H1 (cell line): ENCODE measurements at regions not wholly inside any gene's neighbourhood (a gene's known extent, or its start where the extent isn't known, plus 50 kb on each side); places are given as distances from the start of the nearest gene placed in this dataset.

ENCODE experiments used
- CTCF ChIA-PET: fragments of 300-600 bp; sonication (Branson Sonifier 250); formaldehyde crosslinking; loops from one replicate; lab custom pipeline; 2021; ENCODE audit not compliant: partially characterized antibody; lab: Charles Lee
- POLR2A ChIA-PET: fragments of 300-600 bp; sonication (Branson Sonifier 250); formaldehyde crosslinking; loops from one replicate; lab custom pipeline; 2021; ENCODE audit warnings: inconsistent platforms; ENCODE audit not compliant: partially characterized antibody; lab: Charles Lee
- DNase-seq, 2 experiments: peaks; one replicate each; pipeline versions ENCODE4 v3.0.0 to v3.0.0-alpha.2; 2010 to 2022; ENCODE audit warnings: low spot score in 2 of 2, low read depth in 1 of 2, mixed read lengths in 1 of 2
- FAIRE-seq: peaks from 2 replicates; lab custom pipeline; 2011; peaks lifted over from hg19 to GRCh38; lab: Jason Lieb, UNC
- H2AFZ ChIP-seq: 2 replicates; pipeline ENCODE4 v1.8.1; 2012; ENCODE audit warnings: low read length, inconsistent platforms
- H2AK5ac ChIP-seq: 2 replicates; pipeline ENCODE4 v1.6.1; 2013; ENCODE audit warnings: low read depth, low read length
- H2BK120ac ChIP-seq: replicated peaks from 2 replicates; pipeline ENCODE3; 2013; ENCODE audit warnings: low read depth, low read length, inconsistent platforms
- H2BK12ac ChIP-seq: 2 replicates; pipeline ENCODE4 v1.6.1; 2013; ENCODE audit warnings: low read depth, low read length
- H2BK15ac ChIP-seq: 2 replicates; pipeline ENCODE4 v1.6.1; 2013; ENCODE audit warnings: low read length
- H2BK20ac ChIP-seq: 2 replicates; pipeline ENCODE4 v1.6.1; 2013; ENCODE audit warnings: low read length
- H2BK5ac ChIP-seq: 2 replicates; pipeline ENCODE4 v1.6.1; 2013; ENCODE audit warnings: low read depth, low read length
- H3K14ac ChIP-seq: 2 replicates; pipeline ENCODE4 v1.6.1; 2013; ENCODE audit warnings: inconsistent platforms; ENCODE audit not compliant: insufficient read length
- H3K18ac ChIP-seq: 2 replicates; pipeline ENCODE4 v1.6.1; 2013; ENCODE audit warnings: low read length; ENCODE audit errors: extremely low read depth
- H3K23ac ChIP-seq: 2 replicates; pipeline ENCODE4 v1.6.1; 2013; ENCODE audit warnings: inconsistent platforms; ENCODE audit not compliant: insufficient read length
- H3K23me2 ChIP-seq: 2 replicates; pipeline ENCODE4 v1.6.1; 2013; ENCODE audit warnings: low read depth, low read length
- H3K27ac ChIP-seq: 2 replicates; pipeline ENCODE4 v1.6.1; 2011; ENCODE audit warnings: low read depth, low read length, inconsistent platforms
- H3K27me3 ChIP-seq, 4 experiments: replicated peaks in 1 of 4; 1 replicate in 1 of 4; 2 replicates in 3 of 4; pipeline versions ENCODE4 v1.6.1 to v1.8.1; 2011 to 2013; ENCODE audit warnings: low read length in 3 of 4, mild to moderate bottlenecking in 3 of 4, inconsistent platforms in 2 of 4, mixed read lengths in 2 of 4, moderate library complexity in 1 of 4; ENCODE audit not compliant: control insufficient read depth in 3 of 4, insufficient read depth in 3 of 4; ENCODE audit errors: extremely low read depth in 1 of 4
- H3K36me3 ChIP-seq, 4 experiments: 2 replicates each; pipeline versions ENCODE4 v1.6.1 to v1.8.1; 2011 to 2013; ENCODE audit warnings: mild to moderate bottlenecking in 4 of 4, low read length in 3 of 4, moderate library complexity in 2 of 4, control low read depth in 1 of 4, inconsistent platforms in 1 of 4; ENCODE audit not compliant: insufficient read depth in 4 of 4, control insufficient read depth in 2 of 4
- H3K4ac ChIP-seq: replicated peaks from 2 replicates; pipeline ENCODE3; 2013; ENCODE audit warnings: low read length, low read depth, mixed read lengths, inconsistent platforms; ENCODE audit not compliant: insufficient read length
- H3K4me1 ChIP-seq, 4 experiments: replicated peaks in 1 of 4; 1 replicate in 1 of 4; 2 replicates in 3 of 4; pipeline versions ENCODE4 v1.6.1 to v1.8.1; 2011 to 2013; ENCODE audit warnings: low read length in 3 of 4, inconsistent platforms in 2 of 4, mixed read lengths in 1 of 4; ENCODE audit not compliant: insufficient read depth in 4 of 4, control insufficient read depth in 3 of 4
- H3K4me2 ChIP-seq, 2 experiments: 2 replicates each; pipeline versions ENCODE4 v1.6.1 to v1.8.1; 2011 to 2013; ENCODE audit warnings: low read depth in 2 of 2, low read length in 2 of 2, control low read depth in 1 of 2, inconsistent platforms in 1 of 2, mild to moderate bottlenecking in 1 of 2; ENCODE audit not compliant: insufficient read depth in 1 of 2
- H3K4me3 ChIP-seq, 4 experiments: fragments of 200-600, 300-600 bp in 1 of 4; sonication (generic), shearing (Covaris generic), sonication (Bioruptor Twin) in 1 of 4; 2 replicates each; pipeline versions ENCODE4 v1.5.1 to v1.8.1; 2011 to 2016; ENCODE audit warnings: low read length in 4 of 4, low read depth in 3 of 4, control low read depth in 2 of 4, inconsistent platforms in 2 of 4, mild to moderate bottlenecking in 2 of 4, mixed read lengths in 1 of 4, moderate library complexity in 1 of 4; ENCODE audit not compliant: insufficient read depth in 2 of 4; ENCODE audit errors: extremely low read depth in 1 of 4
- H3K56ac ChIP-seq: replicated peaks from 2 replicates; pipeline ENCODE3; 2013; ENCODE audit warnings: low read depth, mild to moderate bottlenecking, mixed read lengths, low read length, inconsistent platforms; ENCODE audit not compliant: insufficient read length
- H3K79me1 ChIP-seq: 2 replicates; pipeline ENCODE4 v1.6.1; 2013; ENCODE audit warnings: low read depth, low read length, control low read depth
- H3K79me2 ChIP-seq, 2 experiments: 2 replicates each; pipeline versions ENCODE4 v1.6.1 to v1.8.1; 2012 to 2013; ENCODE audit warnings: low read length in 2 of 2, mild to moderate bottlenecking in 2 of 2, inconsistent platforms in 1 of 2; ENCODE audit not compliant: insufficient read depth in 2 of 2, control insufficient read depth in 1 of 2
- H3K9ac ChIP-seq, 4 experiments: replicated peaks in 1 of 4; 1 replicate in 1 of 4; 2 replicates in 3 of 4; pipeline versions ENCODE4 v1.6.1 to v1.8.1; 2011 to 2013; ENCODE audit warnings: low read depth in 3 of 4, low read length in 3 of 4, control low read depth in 2 of 4, mild to moderate bottlenecking in 2 of 4, moderate library complexity in 2 of 4, inconsistent platforms in 1 of 4; ENCODE audit errors: extremely low read depth in 1 of 4
- H3K9me3 ChIP-seq, 2 experiments: 2 replicates each; pipeline versions ENCODE4 v1.6.1 to v1.8.1; 2012 to 2013; ENCODE audit warnings: mild to moderate bottlenecking in 2 of 2, moderate library complexity in 2 of 2, control low read depth in 1 of 2, inconsistent platforms in 1 of 2, low read depth in 1 of 2, low read length in 1 of 2, mixed read lengths in 1 of 2; ENCODE audit not compliant: insufficient read depth in 2 of 2
- H4K20me1 ChIP-seq, 2 experiments: replicated peaks in 1 of 2; 2 replicates each; pipeline versions ENCODE3 to v1.8.1; 2011 to 2013; ENCODE audit warnings: inconsistent platforms in 2 of 2, low read length in 2 of 2, mild to moderate bottlenecking in 1 of 2; ENCODE audit not compliant: insufficient read depth in 2 of 2, control insufficient read depth in 1 of 2
- H4K5ac ChIP-seq: 2 replicates; pipeline ENCODE4 v1.6.1; 2013; ENCODE audit warnings: low read length, low read depth, mixed read lengths, inconsistent platforms; ENCODE audit not compliant: insufficient read length
- H4K8ac ChIP-seq: 2 replicates; pipeline ENCODE4 v1.8.0; 2013; ENCODE audit warnings: mild to moderate bottlenecking, moderate library complexity, low read length, inconsistent platforms; ENCODE audit not compliant: insufficient read depth; ENCODE audit errors: extremely low read depth
- H4K91ac ChIP-seq: replicated peaks from 2 replicates; pipeline ENCODE3; 2013; ENCODE audit warnings: low read length, mixed read lengths, inconsistent platforms; ENCODE audit not compliant: insufficient read length
- KDM4A ChIP-seq: IDR thresholded peaks from one replicate; pipeline ENCODE4 v1.7.1; 2012; ENCODE audit warnings: low read depth, mild to moderate bottlenecking, moderate library complexity, low read length, inconsistent platforms; ENCODE audit not compliant: severe bottlenecking
- SIRT6 ChIP-seq: IDR thresholded peaks from one replicate; pipeline ENCODE4 v1.7.1; 2012; ENCODE audit warnings: low read length, inconsistent platforms
- SIX5 ChIP-seq: IDR thresholded peaks from 2 replicates; pipeline ENCODE4 v1.6.1; 2011; ENCODE audit warnings: mild to moderate bottlenecking, low read depth, low read length
- SP1 ChIP-seq: IDR thresholded peaks from 2 replicates; pipeline ENCODE4 v1.6.1; 2011; ENCODE audit warnings: low read depth, low read length
- TAF1 ChIP-seq: IDR thresholded peaks from 2 replicates; pipeline ENCODE4 v1.6.1; 2011; ENCODE audit warnings: mild to moderate bottlenecking, low read depth, low read length
- TEAD4 ChIP-seq: IDR thresholded peaks from 2 replicates; pipeline ENCODE4 v1.6.1; 2012; ENCODE audit warnings: low read depth, low read length, inconsistent platforms, mixed read lengths
- WGBS, 2 experiments: shearing (Covaris generic) in 1 of 2; methylation state at CpG; one replicate each; pipeline versions ENCODE4 v1.1.6 to v1.1.7; 2013 to 2015; ENCODE audit warnings: low lambda C conversion rate in 2 of 2, mixed read lengths in 2 of 2, inconsistent platforms in 1 of 2, low coverage in 1 of 2, missing lambda C conversion rate in 1 of 2; ENCODE audit not compliant: insufficient replicate concordance in 2 of 2, insufficient coverage in 1 of 2, insufficient read length in 1 of 2; ENCODE audit errors: extremely low coverage in 1 of 2, missing lambda C conversion rate in 1 of 2; 5-methylcytosine and 5-hydroxymethylcytosine counted together
- TF ChIP-seq, protein P1 (sequence below): IDR thresholded peaks from 2 replicates; pipeline ENCODE4 v1.6.1; 2011; ENCODE audit warnings: low read length, improper control_type of control experiment
- TF ChIP-seq, protein P2 (sequence below): IDR thresholded peaks from 2 replicates; pipeline ENCODE4 v1.6.1; 2012; ENCODE audit warnings: inconsistent platforms

DNA sequence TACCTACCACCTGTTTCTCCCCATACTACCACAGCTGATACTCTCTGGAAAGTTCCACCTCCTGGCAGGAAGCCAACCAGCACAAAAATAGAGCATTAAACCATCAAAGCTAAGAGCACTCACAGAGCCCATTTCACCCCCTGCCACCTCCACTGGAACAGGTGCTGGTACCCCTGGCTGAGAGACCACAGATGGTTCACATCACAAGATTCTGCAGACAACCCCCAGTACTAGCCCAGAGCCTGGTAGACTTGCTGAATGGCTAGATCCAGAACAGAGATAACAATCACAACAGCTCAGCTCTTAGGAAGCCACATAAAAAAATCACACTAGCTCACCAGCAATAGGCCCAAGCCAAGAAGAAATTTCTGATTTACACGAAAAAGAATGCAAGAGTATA lies 855.2 kb downstream of the FSCB start:
- 100% methylated on average over 1 of the region's 1 CpG; no CpG with 5 or more reads in 1 of the 2 experiments for WGBS, 2 experiments
- Histone ChIP-seq H3K14ac (no peak overlapping the region), H2AFZ (no peak overlapping the region), H3K79me1 (no peaks in the 10 kb centered on the region), H2AK5ac (no peak overlapping the region), H4K5ac (no peak overlapping the region), H3K27ac (no peak overlapping the region), H3K4me1 (no peaks in the 10 kb centered on the region), H2BK20ac (no peak overlapping the region), H3K9me3 (no peaks in the 10 kb centered on the region), H2BK120ac (no peak overlapping the region), H3K4me2 (no peak overlapping the region), H4K20me1 (no peaks in the 10 kb centered on the region), H2BK12ac (no peak overlapping the region), H2BK5ac (no peak overlapping the region), H3K18ac (no peak overlapping the region), H2BK15ac (no peak overlapping the region), H3K23me2 (no peaks in the 10 kb centered on the region), H3K56ac (no peak overlapping the region), H3K4ac (no peak overlapping the region), H3K27me3 (no peaks in the 10 kb centered on the region), H3K79me2 (no peaks in the 10 kb centered on the region), H3K36me3 (no peaks in the 10 kb centered on the region), H3K9ac (no peak overlapping the region), H4K8ac (no peak overlapping the region), H3K4me3 (no peak overlapping the region), H4K91ac (no peak overlapping the region), H3K23ac (no peak overlapping the region)
- ChIA-PET CTCF (no interaction called here), POLR2A (no interaction called here)
- FAIRE-seq: no peak
- TF ChIP-seq SIRT6 (no peak), TAF1 (no peak), SP1 (no peak), TEAD4 (no peak), KDM4A (no peak), SIX5 (no peak)
- TF ChIP-seq, protein P1, sequence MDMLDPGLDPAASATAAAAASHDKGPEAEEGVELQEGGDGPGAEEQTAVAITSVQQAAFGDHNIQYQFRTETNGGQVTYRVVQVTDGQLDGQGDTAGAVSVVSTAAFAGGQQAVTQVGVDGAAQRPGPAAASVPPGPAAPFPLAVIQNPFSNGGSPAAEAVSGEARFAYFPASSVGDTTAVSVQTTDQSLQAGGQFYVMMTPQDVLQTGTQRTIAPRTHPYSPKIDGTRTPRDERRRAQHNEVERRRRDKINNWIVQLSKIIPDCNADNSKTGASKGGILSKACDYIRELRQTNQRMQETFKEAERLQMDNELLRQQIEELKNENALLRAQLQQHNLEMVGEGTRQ: no peak
- TF ChIP-seq, protein P2, sequence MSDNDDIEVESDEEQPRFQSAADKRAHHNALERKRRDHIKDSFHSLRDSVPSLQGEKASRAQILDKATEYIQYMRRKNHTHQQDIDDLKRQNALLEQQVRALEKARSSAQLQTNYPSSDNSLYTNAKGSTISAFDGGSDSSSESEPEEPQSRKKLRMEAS: no peak
- DNase-seq: no peak
